ENCODE measurements at regions not wholly inside any gene's neighbourhood (a gene's known extent, or its start where the extent isn't known, plus 50 kb on each side); places are given as distances from the start of the nearest gene placed in this dataset.

DNA sequence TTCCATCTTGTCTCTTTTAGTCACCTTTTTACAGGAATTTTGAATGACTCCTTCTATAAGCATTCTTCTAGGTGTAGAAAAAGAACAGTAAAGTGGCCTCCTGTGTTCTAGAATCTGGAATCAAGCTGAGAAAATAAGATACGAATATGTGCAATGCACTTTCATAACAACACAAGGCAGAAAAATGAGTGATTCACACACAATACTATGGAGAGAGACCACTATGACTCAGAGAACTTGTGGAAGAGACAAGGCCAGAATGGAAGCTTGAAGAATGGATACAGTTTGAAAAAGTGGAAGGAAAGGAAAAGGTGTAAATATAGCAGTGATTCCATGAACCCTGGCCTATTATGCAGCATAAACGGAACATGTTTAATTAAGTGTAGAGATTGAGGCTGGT, 57.1 kb upstream of the SAMSN1 start:
- TF ChIP-seq, protein P1, sequence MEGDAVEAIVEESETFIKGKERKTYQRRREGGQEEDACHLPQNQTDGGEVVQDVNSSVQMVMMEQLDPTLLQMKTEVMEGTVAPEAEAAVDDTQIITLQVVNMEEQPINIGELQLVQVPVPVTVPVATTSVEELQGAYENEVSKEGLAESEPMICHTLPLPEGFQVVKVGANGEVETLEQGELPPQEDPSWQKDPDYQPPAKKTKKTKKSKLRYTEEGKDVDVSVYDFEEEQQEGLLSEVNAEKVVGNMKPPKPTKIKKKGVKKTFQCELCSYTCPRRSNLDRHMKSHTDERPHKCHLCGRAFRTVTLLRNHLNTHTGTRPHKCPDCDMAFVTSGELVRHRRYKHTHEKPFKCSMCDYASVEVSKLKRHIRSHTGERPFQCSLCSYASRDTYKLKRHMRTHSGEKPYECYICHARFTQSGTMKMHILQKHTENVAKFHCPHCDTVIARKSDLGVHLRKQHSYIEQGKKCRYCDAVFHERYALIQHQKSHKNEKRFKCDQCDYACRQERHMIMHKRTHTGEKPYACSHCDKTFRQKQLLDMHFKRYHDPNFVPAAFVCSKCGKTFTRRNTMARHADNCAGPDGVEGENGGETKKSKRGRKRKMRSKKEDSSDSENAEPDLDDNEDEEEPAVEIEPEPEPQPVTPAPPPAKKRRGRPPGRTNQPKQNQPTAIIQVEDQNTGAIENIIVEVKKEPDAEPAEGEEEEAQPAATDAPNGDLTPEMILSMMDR (IDR thresholded peaks at IDR 0.05) = no peak
- TF ChIP-seq POLR2AphosphoS5 (IDR thresholded peaks at IDR 0.05) (no peak), POLR2A (IDR thresholded peaks at IDR 0.05) (no peak)
